ENCODE measurements at regions not wholly inside any gene's neighbourhood (a gene's known extent, or its start where the extent isn't known, plus 50 kb on each side); places are given as distances from the start of the nearest gene placed in this dataset.

GRCh38 chr9:16158093-16158492 lies 605.2 kb downstream of the CCDC171 start:
- WGBS, result 76% methylated on average over 8 of the region's 9 CpGs
- no peak overlapping the region for H3K27ac ChIP-seq (ENCODE audit: low read length, poor library complexity, severe bottlenecking)

GRCh38 chr9:16161483-16161882 lies 608.6 kb downstream of the CCDC171 start:
- Histone ChIP-seq H2BK120ac (ENCODE audit: low read depth, low read length) (no peak overlapping the region), H2BK15ac (ENCODE audit: low read depth, poor library complexity, severe bottlenecking) (no peak overlapping the region), H3K4me1 (ENCODE audit: control insufficient read depth, insufficient read depth, low read depth, low read length) (no peaks in the 10 kb centered on the region), H3K36me3 (ENCODE audit: control insufficient read depth in 1 of 2, insufficient read depth in 2 of 2, low read depth in 1 of 2, low read length in 2 of 2) (no peaks in the 10 kb centered on the region), H3K4ac (ENCODE audit: low read depth in 1 of 2, low read length in 2 of 2) (no peak overlapping the region), H3K18ac (ENCODE audit: low read depth in 1 of 2, low read length in 2 of 2) (no peak overlapping the region), H3K4me3 (ENCODE audit: insufficient read depth in 1 of 2, low read depth in 1 of 2, low read length in 2 of 2) (no peak overlapping the region), H2BK5ac (ENCODE audit: low read depth, low read length, poor library complexity, severe bottlenecking) (no peak overlapping the region), H2AFZ (ENCODE audit: low read depth, low read length) (no peak overlapping the region), H3K9me3 (ENCODE audit: control insufficient read depth, low read length) (no peaks in the 10 kb centered on the region), H3K79me1 (replicated peaks; ENCODE audit: low read length, poor library complexity, severe bottlenecking) (no peaks in the 10 kb centered on the region), H3K23ac (ENCODE audit: low read length in 2 of 2) (no peak overlapping the region), H3K27ac (ENCODE audit: low read length, poor library complexity, severe bottlenecking) (no peak overlapping the region), H3K9ac (ENCODE audit: low read length) (no peak overlapping the region), H3K14ac (ENCODE audit: low read length in 2 of 2) (no peak overlapping the region), H4K8ac (ENCODE audit: low read length) (no peak overlapping the region), H4K91ac (ENCODE audit: low read length) (no peak overlapping the region), H3K27me3 (ENCODE audit: control insufficient read depth in 1 of 2, insufficient read depth in 1 of 2, low read length in 2 of 2) (no peaks in the 10 kb centered on the region), H2BK12ac (ENCODE audit: low read length in 2 of 2) (no peak overlapping the region), H3K4me2 (ENCODE audit: low read length, poor library complexity, severe bottlenecking) (no peak overlapping the region), H2AK5ac (ENCODE audit: low read length, severe bottlenecking) (no peak overlapping the region)
- DNase-seq, result no peak
- 85% methylated on average over 6 of the region's 6 CpGs for WGBS

More at GRCh38 chr9:16158093-16158492, 605.2 kb downstream of the CCDC171 start:
- Histone ChIP-seq H3K79me1 (replicated peaks; ENCODE audit: low read length, poor library complexity, severe bottlenecking) (no peaks in the 10 kb centered on the region), H2BK15ac (ENCODE audit: low read depth, poor library complexity, severe bottlenecking) (no peak overlapping the region), H3K4me1 (ENCODE audit: control insufficient read depth, insufficient read depth, low read depth, low read length) (peaks cover 6% of the 10 kb centered on the region), H3K23ac (ENCODE audit: low read length in 2 of 2) (no peak overlapping the region), H4K8ac (ENCODE audit: low read length) (no peak overlapping the region), H4K91ac (ENCODE audit: low read length) (no peak overlapping the region), H3K4me2 (ENCODE audit: low read length, poor library complexity, severe bottlenecking) (no peak overlapping the region), H3K9ac (ENCODE audit: low read length) (no peak overlapping the region), H3K9me3 (ENCODE audit: control insufficient read depth, low read length) (no peaks in the 10 kb centered on the region), H3K4me3 (ENCODE audit: insufficient read depth in 1 of 2, low read depth in 1 of 2, low read length in 2 of 2) (no peak overlapping the region), H2AFZ (ENCODE audit: low read depth, low read length) (no peak overlapping the region), H3K18ac (ENCODE audit: low read depth in 1 of 2, low read length in 2 of 2) (no peak overlapping the region), H3K36me3 (ENCODE audit: control insufficient read depth in 1 of 2, insufficient read depth in 2 of 2, low read depth in 1 of 2, low read length in 2 of 2) (no peaks in the 10 kb centered on the region), H3K14ac (ENCODE audit: low read length in 2 of 2) (no peak overlapping the region), H2BK5ac (ENCODE audit: low read depth, low read length, poor library complexity, severe bottlenecking) (no peak overlapping the region), H2BK120ac (ENCODE audit: low read depth, low read length) (no peak overlapping the region), H3K4ac (ENCODE audit: low read depth in 1 of 2, low read length in 2 of 2) (no peak overlapping the region), H2BK12ac (ENCODE audit: low read length in 2 of 2) (no peak overlapping the region), H3K27me3 (ENCODE audit: control insufficient read depth in 1 of 2, insufficient read depth in 1 of 2, low read length in 2 of 2) (no peaks in the 10 kb centered on the region), H2AK5ac (ENCODE audit: low read length, severe bottlenecking) (no peak overlapping the region)
- no peak for DNase-seq

GRCh38 chr9:16170119-16170518 lies 617.3 kb downstream of the CCDC171 start:
- H2AFZ ChIP-seq (ENCODE audit: low read depth, low read length), result no peak overlapping the region
- H4K91ac ChIP-seq (ENCODE audit: low read length), result no peak overlapping the region
- H3K79me1 ChIP-seq (replicated peaks; ENCODE audit: low read length, poor library complexity, severe bottlenecking), result no peaks in the 10 kb centered on the region
- no peaks in the 10 kb centered on the region for H3K4me1 ChIP-seq (ENCODE audit: control insufficient read depth, insufficient read depth, low read depth, low read length)
- H3K27me3 ChIP-seq (ENCODE audit: control insufficient read depth in 1 of 2, insufficient read depth in 1 of 2, low read length in 2 of 2), result no peaks in the 10 kb centered on the region
- no peak overlapping the region for H3K18ac ChIP-seq (ENCODE audit: low read depth in 1 of 2, low read length in 2 of 2)
- H3K36me3 ChIP-seq (ENCODE audit: control insufficient read depth in 1 of 2, insufficient read depth in 2 of 2, low read depth in 1 of 2, low read length in 2 of 2), result no peaks in the 10 kb centered on the region
- H3K9ac ChIP-seq (ENCODE audit: low read length), result no peak overlapping the region
- H3K27ac ChIP-seq (ENCODE audit: low read length, poor library complexity, severe bottlenecking), result no peak overlapping the region
- no peak overlapping the region for H2BK120ac ChIP-seq (ENCODE audit: low read depth, low read length)
- no peak overlapping the region for H2BK15ac ChIP-seq (ENCODE audit: low read depth, poor library complexity, severe bottlenecking)
- no peak overlapping the region for H2BK12ac ChIP-seq (ENCODE audit: low read length in 2 of 2)
- 100% methylated on average over 1 of the region's 3 CpGs for WGBS
- no peak overlapping the region for H3K4ac ChIP-seq (ENCODE audit: low read depth in 1 of 2, low read length in 2 of 2)
- DNase-seq, result no peak
- no peak overlapping the region for H3K4me2 ChIP-seq (ENCODE audit: low read length, poor library complexity, severe bottlenecking)
- no peaks in the 10 kb centered on the region for H3K9me3 ChIP-seq (ENCODE audit: control insufficient read depth, low read length)
- no peak overlapping the region for H3K14ac ChIP-seq (ENCODE audit: low read length in 2 of 2)
- H3K23ac ChIP-seq (ENCODE audit: low read length in 2 of 2), result no peak overlapping the region
- no peak overlapping the region for H4K8ac ChIP-seq (ENCODE audit: low read length)
- no peak overlapping the region for H2AK5ac ChIP-seq (ENCODE audit: low read length, severe bottlenecking)
- no peak overlapping the region for H2BK5ac ChIP-seq (ENCODE audit: low read depth, low read length, poor library complexity, severe bottlenecking)
- no peak overlapping the region for H3K4me3 ChIP-seq (ENCODE audit: insufficient read depth in 1 of 2, low read depth in 1 of 2, low read length in 2 of 2)

GRCh38 chr9:16171911-16172310 lies 619.1 kb downstream of the CCDC171 start:
- no peak for DNase-seq
- H3K18ac ChIP-seq (ENCODE audit: low read depth in 1 of 2, low read length in 2 of 2), result peak overlapping the region in 1 of 2 experiments; percentile 37
- H2AFZ ChIP-seq (ENCODE audit: low read depth, low read length), result no peak overlapping the region
- H3K4me3 ChIP-seq (ENCODE audit: insufficient read depth in 1 of 2, low read depth in 1 of 2, low read length in 2 of 2), result no peak overlapping the region
- H3K14ac ChIP-seq (ENCODE audit: low read length in 2 of 2), result no peak overlapping the region
- peak overlapping the region in 1 of 2 experiments; percentile 3 for H2BK12ac ChIP-seq (ENCODE audit: low read length in 2 of 2)
- no peak overlapping the region for H3K27ac ChIP-seq (ENCODE audit: low read length, poor library complexity, severe bottlenecking)
- H3K4ac ChIP-seq (ENCODE audit: low read depth in 1 of 2, low read length in 2 of 2), result no peak overlapping the region
- H4K91ac ChIP-seq (ENCODE audit: low read length), result no peak overlapping the region
- H3K36me3 ChIP-seq (ENCODE audit: control insufficient read depth in 1 of 2, insufficient read depth in 2 of 2, low read depth in 1 of 2, low read length in 2 of 2), result no peaks in the 10 kb centered on the region
- no peak overlapping the region for H2BK120ac ChIP-seq (ENCODE audit: low read depth, low read length)
- no peak overlapping the region for H2AK5ac ChIP-seq (ENCODE audit: low read length, severe bottlenecking)
- no peak overlapping the region for H3K4me2 ChIP-seq (ENCODE audit: low read length, poor library complexity, severe bottlenecking)
- WGBS, result 52% methylated on average over 6 of the region's 6 CpGs
- no peaks in the 10 kb centered on the region for H3K27me3 ChIP-seq (ENCODE audit: control insufficient read depth in 1 of 2, insufficient read depth in 1 of 2, low read length in 2 of 2)
- H2BK15ac ChIP-seq (ENCODE audit: low read depth, poor library complexity, severe bottlenecking), result no peak overlapping the region
- no peaks in the 10 kb centered on the region for H3K9me3 ChIP-seq (ENCODE audit: control insufficient read depth, low read length)
- peaks cover 3% of the 10 kb centered on the region for H3K4me1 ChIP-seq (ENCODE audit: control insufficient read depth, insufficient read depth, low read depth, low read length)
- H3K9ac ChIP-seq (ENCODE audit: low read length), result no peak overlapping the region
- no peaks in the 10 kb centered on the region for H3K79me1 ChIP-seq (replicated peaks; ENCODE audit: low read length, poor library complexity, severe bottlenecking)
- H2BK5ac ChIP-seq (ENCODE audit: low read depth, low read length, poor library complexity, severe bottlenecking), result no peak overlapping the region
- no peak overlapping the region for H4K8ac ChIP-seq (ENCODE audit: low read length)
- no peak overlapping the region for H3K23ac ChIP-seq (ENCODE audit: low read length in 2 of 2)
